ENCODE measurements at regions not wholly inside any gene's neighbourhood (a gene's known extent, or its start where the extent isn't known, plus 50 kb on each side); places are given as distances from the start of the nearest gene placed in this dataset.
A peak's percentile ranks its signal among the peaks of the same experiment; 100 is the strongest.

DNA sequence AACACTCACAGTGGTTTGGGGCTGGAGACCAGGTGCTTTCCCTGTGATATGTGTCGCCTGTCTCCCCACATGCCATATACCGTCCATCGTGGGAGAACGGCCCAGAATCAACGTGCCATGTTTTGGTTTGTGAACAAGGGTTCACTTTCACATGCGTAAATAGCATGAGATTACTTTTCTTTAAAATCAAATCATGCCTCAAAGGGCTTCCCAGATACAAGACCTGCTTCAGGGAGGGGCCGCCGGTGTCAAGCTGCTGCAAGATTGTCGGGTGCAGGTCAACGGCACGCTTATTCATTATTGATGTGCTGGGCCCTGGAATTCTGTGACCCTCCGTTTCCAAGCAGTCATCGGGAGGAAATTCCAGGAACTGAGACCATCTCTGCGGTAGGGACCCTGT is 145.2 kb upstream of the RTL1 start:
- DNase-seq, result no peak

- DNase-seq, result no peak
Observed at GRCh38 chr14:101049511-101049910, 146.0 kb upstream of the RTL1 start.

DNA sequence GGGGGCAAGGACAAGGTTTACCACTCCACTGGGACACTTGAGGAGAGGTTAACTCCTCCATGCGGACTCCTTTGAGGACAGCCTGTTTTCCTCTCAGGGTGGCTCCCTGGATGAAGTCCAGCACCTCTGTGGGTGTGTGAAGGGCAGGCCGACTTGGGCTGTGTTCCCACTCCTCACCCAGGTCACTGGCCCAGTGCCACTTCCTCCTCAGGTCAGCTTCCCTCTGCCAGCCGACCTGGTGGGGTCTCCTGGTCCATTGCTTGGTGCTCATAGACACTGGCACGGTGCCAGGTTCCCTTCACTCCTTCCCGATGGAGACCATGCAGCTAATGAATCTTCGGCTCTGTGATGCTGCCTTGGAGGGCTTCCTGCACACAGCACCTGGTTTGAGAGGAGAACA is 146.4 kb upstream of the RTL1 start:
- no peak for DNase-seq

- DNase-seq, result no peak
Observed at GRCh38 chr14:101050901-101051490, 147.5 kb upstream of the RTL1 start.

DNA sequence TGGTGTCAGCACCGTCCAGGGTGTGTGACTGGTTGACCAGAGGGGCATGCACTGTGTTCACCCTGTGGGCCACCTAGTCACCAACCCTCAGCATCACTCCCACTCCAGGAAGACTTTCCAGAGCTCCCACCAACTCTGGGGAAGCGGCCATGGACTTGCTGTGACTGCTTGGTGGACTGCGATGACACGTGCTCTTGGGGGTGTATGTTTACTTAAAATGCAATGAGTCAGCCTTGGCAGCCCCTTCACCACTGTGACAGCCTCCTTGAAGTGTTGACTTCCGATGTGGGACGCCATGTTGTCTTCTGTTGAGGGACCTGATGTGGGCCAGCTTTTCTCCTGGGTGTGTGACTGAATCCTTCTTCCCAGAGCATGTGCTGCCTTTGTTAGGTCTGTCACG is 151.1 kb upstream of the RTL1 start:
- DNase-seq, result no peak

GRCh38 chr14:101055106-101055662 is 151.7 kb upstream of the RTL1 start:
- DNase-seq, result no peak

- DNase-seq, result no peak
Observed at GRCh38 chr14:101055776-101056374, 152.4 kb upstream of the RTL1 start.

- DNase-seq, result peak in 1 of 2 donors; percentile 84
Observed at GRCh38 chr14:101056446-101056845, 152.9 kb upstream of the RTL1 start.

DNA sequence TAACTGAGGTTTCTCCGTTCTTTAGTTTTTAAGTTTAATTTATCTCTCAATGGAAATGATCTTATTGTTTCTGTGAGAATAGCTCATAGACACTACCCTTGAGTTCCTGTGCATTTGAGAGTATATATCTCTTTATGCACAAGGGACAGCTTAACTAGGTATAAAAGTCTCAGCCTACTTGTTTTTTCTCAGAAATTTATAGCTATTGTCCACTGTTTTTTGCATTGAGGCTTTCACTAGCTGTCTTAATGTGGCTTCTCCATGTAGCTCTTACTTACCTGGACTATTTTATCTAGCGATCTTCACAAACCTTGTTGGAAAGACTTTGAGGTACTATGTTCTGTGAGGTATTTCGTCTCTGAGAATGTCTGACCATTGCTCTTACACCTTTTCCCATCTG is 153.9 kb upstream of the RTL1 start:
- DNase-seq, result no peak

GRCh38 chr14:101058571-101058970 is 155.0 kb upstream of the RTL1 start:
- peak in 1 of 2 donors; percentile 22 for DNase-seq

- no peak for DNase-seq
Observed at GRCh38 chr14:101060171-101060601, 156.7 kb upstream of the RTL1 start.

DNA sequence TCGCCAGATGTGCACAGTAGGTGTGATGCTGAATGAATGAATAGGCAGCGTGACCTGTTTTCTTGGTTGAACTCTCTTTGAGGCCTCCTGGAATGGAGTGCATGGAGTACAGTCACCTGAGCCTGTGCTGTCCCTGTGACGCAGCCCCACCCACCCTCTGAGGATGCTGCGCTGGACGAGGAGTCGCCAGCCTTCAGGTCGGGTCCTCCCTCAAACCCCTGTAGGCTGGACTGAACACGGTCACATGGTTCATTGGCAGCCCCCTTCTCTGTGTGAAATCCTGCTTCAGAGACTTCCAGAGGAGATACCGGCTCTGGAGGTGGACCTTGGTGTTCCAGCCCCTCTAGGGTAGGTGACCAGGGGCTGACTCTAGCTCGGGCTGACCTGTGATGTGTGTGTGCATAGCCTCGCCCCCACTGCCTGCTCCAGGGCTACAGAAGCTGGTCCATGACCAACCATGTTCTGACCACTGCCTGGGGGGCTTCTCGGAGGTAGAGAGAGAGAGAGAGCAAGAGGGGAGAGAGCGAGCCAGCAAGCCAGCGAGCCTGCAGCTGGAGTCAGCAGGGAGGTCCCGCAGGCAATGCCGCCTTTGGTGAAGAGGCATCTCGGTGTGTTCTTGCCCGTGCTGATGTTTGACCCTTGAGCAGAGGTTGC is 158.0 kb upstream of the RTL1 start:
- no peak for DNase-seq

- no peak for DNase-seq
Observed at GRCh38 chr14:101062065-101062450, 158.5 kb upstream of the RTL1 start.

GRCh38 chr14:101062601-101063000 is 159.1 kb upstream of the RTL1 start:
- DNase-seq, result no peak

GRCh38 chr14:101063121-101063520 is 159.6 kb upstream of the RTL1 start:
- DNase-seq, result no peak

- DNase-seq, result no peak
Observed at GRCh38 chr14:101064121-101064661, 160.7 kb upstream of the RTL1 start.

DNA sequence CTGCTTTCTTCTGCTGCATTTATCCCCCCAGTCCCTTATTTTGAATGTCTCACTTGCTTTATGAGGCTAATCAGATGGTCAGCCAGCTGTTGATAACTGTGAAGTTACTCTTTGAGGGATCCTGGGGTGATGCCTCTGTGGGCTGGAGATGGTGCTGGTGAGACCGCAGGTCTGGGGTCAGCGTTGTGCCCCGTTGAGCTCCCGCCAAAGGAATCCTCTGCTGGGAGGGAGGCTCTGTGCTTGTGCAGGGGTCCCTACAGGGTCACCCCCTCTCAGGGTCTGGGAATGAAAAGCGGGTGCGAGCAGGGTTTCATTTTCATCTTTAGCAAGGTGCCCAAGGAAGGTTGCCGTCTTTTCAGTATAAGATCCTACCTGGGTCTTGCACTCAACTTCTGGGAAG is 161.2 kb upstream of the RTL1 start:
- no peak for DNase-seq

DNA sequence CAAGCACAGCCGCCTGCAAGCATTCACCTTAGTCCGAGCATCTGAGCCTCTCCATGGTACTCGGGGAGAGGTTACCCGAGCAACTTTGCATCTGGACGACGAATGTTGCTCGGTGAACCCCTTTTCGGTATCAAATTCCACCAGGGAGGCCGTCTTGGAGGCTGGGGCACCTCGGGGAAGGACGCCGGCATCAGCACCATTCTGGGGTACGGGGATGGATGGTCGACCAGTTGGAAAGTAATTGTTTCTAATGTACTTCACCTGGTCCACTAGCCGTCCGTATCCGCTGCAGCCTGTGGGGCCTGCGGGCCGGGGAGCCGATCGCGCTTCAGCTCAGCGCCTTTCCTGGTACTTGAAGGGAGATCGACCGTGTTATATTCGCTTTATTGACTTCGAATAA is 161.7 kb upstream of the RTL1 start:
- no peak for DNase-seq

- no peak for DNase-seq
Observed at GRCh38 chr14:101065696-101066694, 162.5 kb upstream of the RTL1 start.

- DNase-seq, result no peak
Observed at GRCh38 chr14:101066826-101067510, 163.4 kb upstream of the RTL1 start.

GRCh38 chr14:101068313-101069227 is 165.0 kb upstream of the RTL1 start:
- peak in 1 of 2 donors; percentile 47 for DNase-seq
